Panc1 (cell line): ENCODE measurements at regions not wholly inside any gene's neighbourhood (a gene's known extent, or its start where the extent isn't known, plus 50 kb on each side); places are given as distances from the start of the nearest gene placed in this dataset.

Experiments used
- ATAC-seq: fragments of 200-7000 bp; cut with Tn5 transposase; 2 replicates; pipeline ENCODE4 v1.9.1; 2020; ENCODE audit warnings: mild to moderate bottlenecking, moderate library complexity
- BruUV-seq: library from RNA; stranded (reverse); fragments of 400-500 nt; replicated peaks from 2 replicates; lab custom pipeline; 2021; lab: Mats Ljungman, UMichigan
- CTCF ChIA-PET: fragments of 300-600 bp; sonication (Branson Sonifier 250); formaldehyde crosslinking; loops from one replicate; lab custom pipeline; 2022; ENCODE audit warnings: antibody characterized with exemption; lab: Charles Lee
- POLR2A ChIA-PET: fragments of 300-600 bp; sonication (Branson Sonifier 250); formaldehyde crosslinking; loops from one replicate; lab custom pipeline; 2022; ENCODE audit warnings: antibody characterized with exemption; lab: Charles Lee
- DNase-seq: peaks from one replicate; pipeline ENCODE4 v3.0.0-alpha.2; 2010; ENCODE audit warnings: low read depth, low spot score
- H3K27ac ChIP-seq: 2 replicates; pipeline ENCODE4 v1.5.1; 2011; ENCODE audit warnings: mild to moderate bottlenecking, low read length, inconsistent platforms
- H3K27me3 ChIP-seq: fragments of 200-500 bp; sonication (Bioruptor generic); 2 replicates; pipeline ENCODE4 v1.6.0; 2014; ENCODE audit warnings: low read length, inconsistent platforms; ENCODE audit not compliant: control insufficient read depth, insufficient read depth
- H3K36me3 ChIP-seq: fragments of 200-500 bp; sonication (Bioruptor generic); 2 replicates; pipeline ENCODE4 v1.5.1; 2014; ENCODE audit warnings: inconsistent platforms, mild to moderate bottlenecking, low read length, moderate library complexity; ENCODE audit not compliant: control insufficient read depth, insufficient read depth
- H3K4me1 ChIP-seq: 2 replicates; pipeline ENCODE4 v1.5.1; 2011; ENCODE audit warnings: inconsistent platforms, mild to moderate bottlenecking, low read length, moderate library complexity; ENCODE audit not compliant: control insufficient read depth, insufficient read depth
- H3K4me3 ChIP-seq, 2 experiments: 2 replicates each; pipeline ENCODE4 v1.5.1; 2011 to 2012; ENCODE audit warnings: low read depth in 2 of 2, low read length in 2 of 2, mild to moderate bottlenecking in 2 of 2, inconsistent platforms in 1 of 2, moderate library complexity in 1 of 2
- H3K9me3 ChIP-seq: fragments of 200-500 bp; sonication (Bioruptor generic); 2 replicates; pipeline ENCODE4 v1.5.1; 2014; ENCODE audit warnings: low read depth, mild to moderate bottlenecking, inconsistent platforms, low read length, moderate library complexity; ENCODE audit not compliant: control insufficient read depth, insufficient read depth
- POLR2AphosphoS5 ChIP-seq: IDR thresholded peaks from 2 replicates; pipeline ENCODE4 v1.6.1; 2012; ENCODE audit warnings: mild to moderate bottlenecking, low read depth, low read length, moderate library complexity
- SIN3A ChIP-seq: IDR thresholded peaks from 2 replicates; pipeline ENCODE4 v1.6.1; 2012; ENCODE audit warnings: low read depth, mild to moderate bottlenecking, low read length, moderate library complexity, borderline replicate concordance; ENCODE audit not compliant: insufficient read depth
- TCF7L2 ChIP-seq: IDR thresholded peaks from 2 replicates; pipeline ENCODE4 v1.6.1; 2011; ENCODE audit warnings: mild to moderate bottlenecking, low read depth, low read length, inconsistent platforms
- in situ Hi-C: cut with HindIII; loops from 2 replicates; pipeline ENCODE4 v1.10.0; 2016; ENCODE audit warnings: low sequenced_read_pairs, low pct_unique_long_range_greater_than_20kb
- intact Hi-C: fragments of 100-400 bp; cut with micrococcal nuclease; formaldehyde crosslinking; loops from one replicate; pipeline ENCODE4 v1.10.0; 2022; ENCODE audit not compliant: unreplicated experiment
- TF ChIP-seq, protein P1 (sequence below), 2 experiments: IDR thresholded peaks; 2 replicates each; pipeline ENCODE4 v1.6.1; 2011 to 2012; ENCODE audit warnings: low read depth in 2 of 2, control low read depth in 1 of 2, low read length in 1 of 2, mild to moderate bottlenecking in 1 of 2, moderate library complexity in 1 of 2; ENCODE audit not compliant: insufficient read depth in 1 of 2
- TF ChIP-seq, protein P2 (sequence below): fragments of 450-650 bp; IDR thresholded peaks from 2 replicates; pipeline ENCODE4 v1.5.1; 2017; ENCODE audit warnings: mild to moderate bottlenecking

DNA sequence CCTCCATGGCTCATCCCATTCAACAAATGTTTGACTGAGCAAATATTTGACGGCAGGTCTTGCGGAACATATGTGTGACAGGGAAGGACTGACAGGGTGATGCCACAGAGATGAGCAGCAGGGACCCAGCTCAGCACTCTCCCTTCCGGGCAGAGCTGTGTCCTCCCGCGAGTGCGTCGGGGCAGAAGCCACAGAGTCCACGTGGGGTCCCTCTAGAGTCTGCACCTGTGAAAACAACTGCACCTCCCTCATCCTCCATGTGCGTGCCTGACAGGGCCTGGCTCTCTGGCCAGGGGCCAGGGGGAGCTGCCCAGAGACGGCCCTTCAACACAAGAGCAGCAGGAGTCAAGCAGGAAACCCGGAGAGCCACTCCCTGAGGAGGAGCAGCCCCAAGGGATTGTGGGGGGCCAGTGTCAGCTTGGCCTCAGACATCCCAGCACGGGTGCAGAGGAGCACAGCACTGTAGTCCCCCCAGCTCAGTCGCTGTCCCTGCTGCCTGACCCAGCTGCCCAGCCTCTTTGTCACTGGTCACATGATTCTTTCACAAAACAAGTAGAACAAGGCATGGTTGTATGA is 83.6 kb upstream of the TMEM72 start:
- DNase-seq (no peak), ATAC-seq (no peak)
- in situ Hi-C loops: no loop called here
- CTCF ChIA-PET: no interaction called here
- no peak overlapping the region for H3K27ac ChIP-seq
- POLR2A ChIA-PET: no interaction called here
- BruUV-seq: no TSS peak
- H3K4me3 ChIP-seq: no peak overlapping the region
- no peaks in the 10 kb centered on the region for H3K27me3 ChIP-seq
- no peaks in the 10 kb centered on the region for H3K9me3 ChIP-seq
- H3K36me3 ChIP-seq: no peaks in the 10 kb centered on the region
- H3K4me1 ChIP-seq: peaks cover 7% of the 10 kb centered on the region
- TF ChIP-seq, protein P1, sequence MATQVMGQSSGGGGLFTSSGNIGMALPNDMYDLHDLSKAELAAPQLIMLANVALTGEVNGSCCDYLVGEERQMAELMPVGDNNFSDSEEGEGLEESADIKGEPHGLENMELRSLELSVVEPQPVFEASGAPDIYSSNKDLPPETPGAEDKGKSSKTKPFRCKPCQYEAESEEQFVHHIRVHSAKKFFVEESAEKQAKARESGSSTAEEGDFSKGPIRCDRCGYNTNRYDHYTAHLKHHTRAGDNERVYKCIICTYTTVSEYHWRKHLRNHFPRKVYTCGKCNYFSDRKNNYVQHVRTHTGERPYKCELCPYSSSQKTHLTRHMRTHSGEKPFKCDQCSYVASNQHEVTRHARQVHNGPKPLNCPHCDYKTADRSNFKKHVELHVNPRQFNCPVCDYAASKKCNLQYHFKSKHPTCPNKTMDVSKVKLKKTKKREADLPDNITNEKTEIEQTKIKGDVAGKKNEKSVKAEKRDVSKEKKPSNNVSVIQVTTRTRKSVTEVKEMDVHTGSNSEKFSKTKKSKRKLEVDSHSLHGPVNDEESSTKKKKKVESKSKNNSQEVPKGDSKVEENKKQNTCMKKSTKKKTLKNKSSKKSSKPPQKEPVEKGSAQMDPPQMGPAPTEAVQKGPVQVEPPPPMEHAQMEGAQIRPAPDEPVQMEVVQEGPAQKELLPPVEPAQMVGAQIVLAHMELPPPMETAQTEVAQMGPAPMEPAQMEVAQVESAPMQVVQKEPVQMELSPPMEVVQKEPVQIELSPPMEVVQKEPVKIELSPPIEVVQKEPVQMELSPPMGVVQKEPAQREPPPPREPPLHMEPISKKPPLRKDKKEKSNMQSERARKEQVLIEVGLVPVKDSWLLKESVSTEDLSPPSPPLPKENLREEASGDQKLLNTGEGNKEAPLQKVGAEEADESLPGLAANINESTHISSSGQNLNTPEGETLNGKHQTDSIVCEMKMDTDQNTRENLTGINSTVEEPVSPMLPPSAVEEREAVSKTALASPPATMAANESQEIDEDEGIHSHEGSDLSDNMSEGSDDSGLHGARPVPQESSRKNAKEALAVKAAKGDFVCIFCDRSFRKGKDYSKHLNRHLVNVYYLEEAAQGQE (IDR thresholded peaks at IDR 0.05; ENCODE audit: insufficient read depth in 1 of 2, low read depth in 2 of 2, low read length in 1 of 2): no peak
- TF ChIP-seq, protein P2, sequence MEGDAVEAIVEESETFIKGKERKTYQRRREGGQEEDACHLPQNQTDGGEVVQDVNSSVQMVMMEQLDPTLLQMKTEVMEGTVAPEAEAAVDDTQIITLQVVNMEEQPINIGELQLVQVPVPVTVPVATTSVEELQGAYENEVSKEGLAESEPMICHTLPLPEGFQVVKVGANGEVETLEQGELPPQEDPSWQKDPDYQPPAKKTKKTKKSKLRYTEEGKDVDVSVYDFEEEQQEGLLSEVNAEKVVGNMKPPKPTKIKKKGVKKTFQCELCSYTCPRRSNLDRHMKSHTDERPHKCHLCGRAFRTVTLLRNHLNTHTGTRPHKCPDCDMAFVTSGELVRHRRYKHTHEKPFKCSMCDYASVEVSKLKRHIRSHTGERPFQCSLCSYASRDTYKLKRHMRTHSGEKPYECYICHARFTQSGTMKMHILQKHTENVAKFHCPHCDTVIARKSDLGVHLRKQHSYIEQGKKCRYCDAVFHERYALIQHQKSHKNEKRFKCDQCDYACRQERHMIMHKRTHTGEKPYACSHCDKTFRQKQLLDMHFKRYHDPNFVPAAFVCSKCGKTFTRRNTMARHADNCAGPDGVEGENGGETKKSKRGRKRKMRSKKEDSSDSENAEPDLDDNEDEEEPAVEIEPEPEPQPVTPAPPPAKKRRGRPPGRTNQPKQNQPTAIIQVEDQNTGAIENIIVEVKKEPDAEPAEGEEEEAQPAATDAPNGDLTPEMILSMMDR: no peak
- TF ChIP-seq SIN3A: no peak
- no peak for TF ChIP-seq POLR2AphosphoS5
- intact Hi-C loops: no loop called here

DNA sequence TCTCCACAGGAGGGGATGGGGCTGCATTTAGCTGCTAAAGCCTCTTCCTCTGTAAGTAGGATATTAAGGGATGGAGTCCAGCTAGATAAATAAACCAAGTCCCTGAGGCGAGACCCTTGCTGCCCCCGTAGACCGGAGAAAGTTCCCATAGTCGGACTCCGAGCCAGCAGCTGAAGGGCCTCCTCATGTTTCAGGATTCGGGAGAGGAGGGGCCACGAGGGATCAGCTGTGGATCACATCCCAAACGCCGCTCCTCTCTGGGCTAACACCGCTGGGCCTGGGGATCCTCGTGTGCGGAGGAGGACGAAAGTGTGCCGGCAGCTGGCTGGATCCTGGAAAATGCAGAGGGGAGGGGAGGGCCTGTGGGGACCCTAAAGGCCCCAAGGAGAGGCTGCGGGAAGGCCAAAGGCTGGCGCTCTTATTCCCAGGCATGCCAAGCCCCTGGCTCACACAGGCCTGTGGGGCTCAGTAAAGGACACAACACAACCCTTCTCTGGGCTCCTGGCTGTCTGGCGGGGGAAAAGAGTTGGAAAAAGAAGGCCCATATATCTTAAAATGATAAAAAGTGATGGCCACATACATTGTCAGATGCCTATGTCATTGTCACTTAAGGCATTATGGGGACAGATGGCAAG is 82.5 kb upstream of the TMEM72 start:
- intact Hi-C loops (no loop called here), in situ Hi-C loops (no loop called here)
- Histone ChIP-seq H3K4me3 (no peak overlapping the region), H3K27ac (no peak overlapping the region), H3K4me1 (peaks cover 7% of the 10 kb centered on the region), H3K9me3 (no peaks in the 10 kb centered on the region), H3K36me3 (no peaks in the 10 kb centered on the region), H3K27me3 (no peaks in the 10 kb centered on the region)
- no peak for ATAC-seq
- TF ChIP-seq, protein P1 (IDR thresholded peaks at IDR 0.05; ENCODE audit: insufficient read depth in 1 of 2, low read depth in 2 of 2, low read length in 1 of 2): no peak
- TF ChIP-seq SIN3A (no peak), TCF7L2 (no peak), POLR2AphosphoS5 (no peak)
- TF ChIP-seq, protein P2: no peak
- ChIA-PET CTCF (no interaction called here), POLR2A (no interaction called here)
- no peak for DNase-seq
- BruUV-seq: no TSS peak
